ENCODE measurements at regions not wholly inside any gene's neighbourhood (a gene's known extent, or its start where the extent isn't known, plus 50 kb on each side); places are given as distances from the start of the nearest gene placed in this dataset.

DNA sequence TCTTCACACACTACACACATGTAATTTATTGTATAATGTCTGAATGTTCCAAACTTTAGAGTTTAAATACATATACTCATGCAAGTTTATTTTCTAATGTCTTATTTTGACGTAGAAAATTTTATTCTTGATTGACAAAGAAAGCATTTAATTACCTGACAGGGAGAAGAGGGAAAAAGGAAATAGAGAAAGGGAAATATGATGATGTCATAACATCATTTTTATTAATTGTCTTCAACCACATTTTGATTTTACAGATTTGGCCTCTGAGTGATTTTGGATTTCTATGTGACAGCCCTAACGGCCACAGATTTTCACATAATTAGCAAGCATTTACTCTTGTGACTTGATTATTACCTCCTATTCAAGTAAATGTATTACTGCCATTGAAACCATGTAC is 106.1 kb upstream of the FSTL4 start:
- 60 to 85% (median 78%) methylated on average over 2 of the region's 2 CpGs for WGBS, 4 donors
- intact Hi-C loops (cut with DNase I) = no loop called here
- no peak overlapping the region for H3K4me3 ChIP-seq
- no peaks in the 10 kb centered on the region for H3K36me3 ChIP-seq (replicated peaks in 1 of 2)
- peaks cover 0 to 4% (median 0%) of the 10 kb centered on the region in 3 donors for H3K9me3 ChIP-seq (replicated peaks in 1 of 3)
- H3K27me3 ChIP-seq = no peaks in the 10 kb centered on the region
- DNase-seq = no peak
- no peaks in the 10 kb centered on the region for H3K4me1 ChIP-seq (replicated peaks in 1 of 2)
- no peak for TF ChIP-seq POLR2A (IDR thresholded peaks at IDR 0.05)
- TF ChIP-seq, protein P1, sequence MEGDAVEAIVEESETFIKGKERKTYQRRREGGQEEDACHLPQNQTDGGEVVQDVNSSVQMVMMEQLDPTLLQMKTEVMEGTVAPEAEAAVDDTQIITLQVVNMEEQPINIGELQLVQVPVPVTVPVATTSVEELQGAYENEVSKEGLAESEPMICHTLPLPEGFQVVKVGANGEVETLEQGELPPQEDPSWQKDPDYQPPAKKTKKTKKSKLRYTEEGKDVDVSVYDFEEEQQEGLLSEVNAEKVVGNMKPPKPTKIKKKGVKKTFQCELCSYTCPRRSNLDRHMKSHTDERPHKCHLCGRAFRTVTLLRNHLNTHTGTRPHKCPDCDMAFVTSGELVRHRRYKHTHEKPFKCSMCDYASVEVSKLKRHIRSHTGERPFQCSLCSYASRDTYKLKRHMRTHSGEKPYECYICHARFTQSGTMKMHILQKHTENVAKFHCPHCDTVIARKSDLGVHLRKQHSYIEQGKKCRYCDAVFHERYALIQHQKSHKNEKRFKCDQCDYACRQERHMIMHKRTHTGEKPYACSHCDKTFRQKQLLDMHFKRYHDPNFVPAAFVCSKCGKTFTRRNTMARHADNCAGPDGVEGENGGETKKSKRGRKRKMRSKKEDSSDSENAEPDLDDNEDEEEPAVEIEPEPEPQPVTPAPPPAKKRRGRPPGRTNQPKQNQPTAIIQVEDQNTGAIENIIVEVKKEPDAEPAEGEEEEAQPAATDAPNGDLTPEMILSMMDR (IDR thresholded peaks at IDR 0.05) = no peak
- no peak overlapping the region for H3K27ac ChIP-seq

DNA sequence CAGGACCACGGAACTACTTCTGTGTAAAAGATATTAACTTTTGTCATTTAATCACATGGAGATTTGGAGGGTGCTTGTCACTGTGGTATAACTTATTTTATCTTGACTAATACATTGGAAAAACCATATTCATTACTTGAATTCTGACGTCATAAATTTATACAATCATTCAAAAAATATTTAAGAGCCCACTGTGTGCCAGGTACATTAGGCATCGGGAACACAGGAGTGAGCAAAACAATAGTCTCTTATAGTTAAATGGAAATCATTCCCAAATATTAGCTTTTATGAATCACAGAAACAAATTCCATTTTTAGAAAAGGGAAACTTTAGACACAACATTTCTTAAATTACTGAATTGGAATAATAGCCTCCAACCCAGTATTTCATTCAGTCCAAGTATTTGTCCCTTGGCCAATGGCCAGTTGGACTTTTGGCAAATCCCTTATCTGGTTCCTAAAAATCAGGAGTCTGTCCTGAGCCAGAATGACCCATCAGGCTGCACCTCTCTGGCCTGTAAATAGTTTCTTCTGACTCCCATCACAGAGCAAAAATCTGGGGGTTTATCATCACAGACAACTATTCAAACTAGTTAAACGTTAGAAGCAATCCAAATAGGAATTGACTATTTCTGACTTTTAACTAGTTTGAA is 104.3 kb upstream of the FSTL4 start:
- Histone ChIP-seq H3K4me3 (no peak overlapping the region), H3K4me1 (replicated peaks in 1 of 2) (no peaks in the 10 kb centered on the region), H3K36me3 (replicated peaks in 1 of 2) (no peaks in the 10 kb centered on the region), H3K27me3 (no peaks in the 10 kb centered on the region), H3K9me3 (replicated peaks in 1 of 3) (peaks cover 0 to 4% (median 0%) of the 10 kb centered on the region in 3 donors), H3K27ac (no peak overlapping the region)
- peak in 4 of 7 donors; percentile 20 to 61 (median 40) for DNase-seq
- TF ChIP-seq, protein P1 (IDR thresholded peaks at IDR 0.05) = no peak
- TF ChIP-seq POLR2A (IDR thresholded peaks at IDR 0.05) = no peak
- intact Hi-C loops (cut with DNase I) = no loop called here
- WGBS, 4 donors = 66 to 78% (median 71%) methylated on average over 4 of the region's 4 CpGs

DNA sequence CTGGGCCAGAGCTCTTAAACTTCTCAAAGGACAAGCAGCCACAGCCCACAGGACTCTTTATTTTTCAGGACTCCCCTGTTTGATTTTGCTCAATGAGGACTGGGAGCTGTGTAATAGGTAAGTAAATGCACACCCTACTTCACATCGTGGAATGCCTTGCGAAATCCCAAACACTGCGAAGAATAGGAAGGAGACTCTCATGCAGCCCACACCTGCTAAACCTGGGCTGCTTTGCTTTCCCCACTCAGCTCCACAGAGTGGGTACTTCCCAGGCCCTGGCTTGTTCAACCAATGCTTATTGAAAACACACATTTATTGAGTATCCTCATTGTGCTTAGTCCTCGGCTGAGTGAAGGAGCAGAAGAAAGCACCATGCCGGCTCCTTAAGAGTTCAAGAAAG is 103.3 kb upstream of the FSTL4 start:
- H3K9me3 ChIP-seq (replicated peaks in 1 of 3) = no peaks in the 10 kb centered on the region
- no peaks in the 10 kb centered on the region for H3K4me1 ChIP-seq (replicated peaks in 1 of 2)
- H3K36me3 ChIP-seq (replicated peaks in 1 of 2) = no peaks in the 10 kb centered on the region
- DNase-seq = peak in 2 of 7 donors; percentile 1 to 25
- H3K4me3 ChIP-seq = no peak overlapping the region
- intact Hi-C loops (cut with DNase I) = no loop called here
- TF ChIP-seq, protein P1 (IDR thresholded peaks at IDR 0.05) = no peak
- WGBS, 4 donors = 81 to 96% (median 88%) methylated on average over 5 of the region's 5 CpGs
- no peak overlapping the region for H3K27ac ChIP-seq
- no peaks in the 10 kb centered on the region for H3K27me3 ChIP-seq

DNA sequence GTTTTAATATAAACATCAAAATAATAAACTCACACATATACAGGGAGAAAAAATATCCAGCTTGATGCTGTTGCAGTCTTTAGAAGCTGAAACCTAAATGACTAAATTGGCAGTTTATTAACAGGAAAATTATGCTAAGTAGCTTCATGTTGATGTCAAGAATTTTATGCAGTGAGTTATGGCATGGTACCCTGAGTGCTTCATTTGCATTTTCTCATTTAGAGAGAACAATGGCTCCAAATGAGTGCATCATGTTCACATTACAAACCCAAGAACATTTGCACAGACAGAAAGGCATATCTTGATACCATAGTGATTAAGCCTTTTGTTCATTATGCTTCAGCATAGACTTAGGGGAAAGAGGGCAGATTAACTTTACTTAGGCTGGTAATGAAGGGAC is 102.9 kb upstream of the FSTL4 start:
- TF ChIP-seq POLR2A (IDR thresholded peaks at IDR 0.05) = no peak
- TF ChIP-seq, protein P1 (IDR thresholded peaks at IDR 0.05) = no peak
- intact Hi-C loops (cut with DNase I) = no loop called here

More for the DNA sequence above, 102.9 kb upstream of the FSTL4 start:
- Histone ChIP-seq H3K4me3 (no peak overlapping the region), H3K27me3 (no peaks in the 10 kb centered on the region), H3K4me1 (replicated peaks in 1 of 2) (no peaks in the 10 kb centered on the region), H3K36me3 (replicated peaks in 1 of 2) (no peaks in the 10 kb centered on the region), H3K27ac (no peak overlapping the region), H3K9me3 (replicated peaks in 1 of 3) (no peaks in the 10 kb centered on the region)
- no peak for DNase-seq

Measured in adrenal gland (tissue), 9 donors.